Gastroesophageal sphincter (tissue), 3 donors: ENCODE measurements at regions not wholly inside any gene's neighbourhood (a gene's known extent, or its start where the extent isn't known, plus 50 kb on each side); places are given as distances from the start of the nearest gene placed in this dataset.

ENCODE experiments used
- CTCF ChIP-seq, 4 experiments: fragments of 200-600 bp in 2 of 4; fragments of 450-650 bp in 2 of 4; sonication (generic) in 1 of 4; IDR thresholded peaks; one replicate each; pipeline ENCODE4 v1.5.1; 2017 to 2019; ENCODE audit warnings: antibody characterized with exemption in 4 of 4, mild to moderate bottlenecking in 2 of 4, moderate library complexity in 2 of 4
- EP300 ChIP-seq: sonication (generic); formaldehyde crosslinking; IDR thresholded peaks from one replicate; pipeline ENCODE4 v1.6.1; 2017; ENCODE audit warnings: antibody characterized with exemption, mild to moderate bottlenecking
- POLR2A ChIP-seq, 2 donors: fragments of 450-650 bp; IDR thresholded peaks; one replicate each; pipeline ENCODE4 v1.6.1; 2017; ENCODE audit warnings: antibody characterized with exemption in 2 of 2, mild to moderate bottlenecking in 2 of 2, moderate library complexity in 1 of 2

GRCh38 chr9:2407450-2407849, 214.1 kb upstream of the VLDLR start:
- TF ChIP-seq CTCF (IDR thresholded peaks at IDR 0.05) (no peak), EP300 (no peak), POLR2A (IDR thresholded peaks at IDR 0.05) (no peak)
